K562 (cell line): ENCODE measurements at regions not wholly inside any gene's neighbourhood (a gene's known extent, or its start where the extent isn't known, plus 50 kb on each side); places are given as distances from the start of the nearest gene placed in this dataset.

ENCODE experiments used
- ATAC-seq: fragments of 200-7000 bp; cut with Tn5 transposase; 3 replicates; pipeline ENCODE4 v1.9.1; 2020; ENCODE audit warnings: moderate library complexity
- BruUV-seq: library from RNA; stranded (reverse); fragments of 400-500 nt; replicated peaks from 2 replicates; lab custom pipeline; 2021; lab: Mats Ljungman, UMichigan
- CTCF ChIA-PET: fragments of 300-600 bp; formaldehyde crosslinking; extraction: SDS; loops from one replicate; lab custom pipeline; 2021; ENCODE audit warnings: low intra/inter-chr PET ratio; lab: Yijun Ruan, JAX
- POLR2A ChIA-PET: fragments of 300-600, 350-650 bp; sonication (Branson Sonifier 250); formaldehyde crosslinking; extraction: SDS; loops from one replicate; lab custom pipeline; 2021; ENCODE audit warnings: antibody characterized with exemption, inconsistent platforms; lab: Yijun Ruan, JAX
- DNase-seq, 4 experiments: peaks; one replicate each; pipeline versions ENCODE4 v3.0.0 to v3.0.0-alpha.2; 2011 to 2018; ENCODE audit warnings: low spot score in 3 of 4, mixed read lengths in 3 of 4; ENCODE audit errors: extremely low read depth in 1 of 4
- FAIRE-seq: peaks from 2 replicates; lab custom pipeline; 2011; peaks lifted over from hg19 to GRCh38; lab: Jason Lieb, UNC
- H2AFZ ChIP-seq: 2 replicates; pipeline ENCODE4 v1.6.0; 2011; ENCODE audit warnings: low read depth, low read length, control low read depth, inconsistent platforms
- H3K27ac ChIP-seq: fragments of 200-600 bp; 3 replicates; pipeline ENCODE4 v1.8.0; 2011; ENCODE audit warnings: low read depth, mild to moderate bottlenecking, control low read depth, inconsistent platforms, low read length, moderate library complexity, mixed read lengths; ENCODE audit errors: extremely low read depth
- H3K27me3 ChIP-seq, 2 experiments: fragments of 300-600 bp in 1 of 2; 2 replicates in 1 of 2; 3 replicates in 1 of 2; pipeline versions ENCODE4 v1.6.0 to v1.8.0; 2011; ENCODE audit warnings: inconsistent platforms in 2 of 2, low read length in 2 of 2, mild to moderate bottlenecking in 1 of 2, mixed read lengths in 1 of 2, moderate library complexity in 1 of 2; ENCODE audit not compliant: control insufficient read depth in 2 of 2, insufficient read depth in 2 of 2
- H3K36me3 ChIP-seq: fragments of 300-600 bp; 3 replicates; pipeline ENCODE4 v1.8.0; 2011; ENCODE audit warnings: mild to moderate bottlenecking, low read length, inconsistent platforms; ENCODE audit not compliant: control insufficient read depth, insufficient read depth
- H3K4me1 ChIP-seq, 2 experiments: fragments of 200-600 bp in 1 of 2; replicated peaks in 1 of 2; 2 replicates in 1 of 2; 3 replicates in 1 of 2; pipeline versions ENCODE4 v1.5.1 to v1.8.0; 2011; ENCODE audit warnings: inconsistent platforms in 2 of 2, low read length in 2 of 2, mild to moderate bottlenecking in 1 of 2, mixed read lengths in 1 of 2, moderate library complexity in 1 of 2; ENCODE audit not compliant: control insufficient read depth in 2 of 2, insufficient read depth in 2 of 2
- H3K4me2 ChIP-seq: 2 replicates; pipeline ENCODE4 v1.6.1; 2011; ENCODE audit warnings: low read length, control low read depth, inconsistent platforms, mixed read lengths; ENCODE audit not compliant: insufficient read depth
- H3K4me3 ChIP-seq: fragments of 200-600 bp; sonication (generic), shearing (Covaris generic); 2 replicates; pipeline ENCODE4 v1.5.1; 2016; ENCODE audit warnings: control low read depth, inconsistent platforms
- H3K79me2 ChIP-seq: fragments of 200-600 bp; 3 replicates; pipeline ENCODE4 v1.8.0; 2011; ENCODE audit warnings: low read length, inconsistent platforms; ENCODE audit not compliant: control insufficient read depth, insufficient read depth
- H3K9ac ChIP-seq, 2 experiments: 2 replicates each; pipeline versions ENCODE4 v1.6.0 to v1.6.1; 2011; ENCODE audit warnings: low read depth in 2 of 2, low read length in 2 of 2, control low read depth in 1 of 2, inconsistent platforms in 1 of 2, mild to moderate bottlenecking in 1 of 2, mixed read lengths in 1 of 2; ENCODE audit not compliant: insufficient read depth in 1 of 2
- H3K9me1 ChIP-seq: one replicate; pipeline ENCODE4 v1.6.0; 2011; ENCODE audit warnings: inconsistent platforms, mild to moderate bottlenecking, low read length, moderate library complexity; ENCODE audit not compliant: control insufficient read depth, insufficient read depth
- H3K9me3 ChIP-seq: replicated peaks from 2 replicates; pipeline ENCODE4 v1.5.1; 2011; ENCODE audit warnings: low read depth, low read length, inconsistent platforms; ENCODE audit not compliant: control insufficient read depth, insufficient read depth
- H4K20me1 ChIP-seq: replicated peaks from 2 replicates; pipeline ENCODE4 v1.6.1; 2011; ENCODE audit warnings: low read length, inconsistent platforms, mixed read lengths; ENCODE audit not compliant: control insufficient read depth, insufficient read depth
- CC2D1A ChIP-seq: fragments of 450-650 bp; IDR thresholded peaks from 2 replicates; pipeline ENCODE4 v1.6.1; 2017; ENCODE audit warnings: mild to moderate bottlenecking
- DDX20 ChIP-seq: fragments of 450-650 bp; IDR thresholded peaks from 2 replicates; pipeline ENCODE4 v1.6.1; 2016; ENCODE audit warnings: missing genetic modification characterization, low read depth, mild to moderate bottlenecking, missing compliant biosample characterization, moderate library complexity
- ESRRB ChIP-seq: fragments of 250-450 bp; sonication (Bioruptor Pico); IDR thresholded peaks from 2 replicates; pipeline ENCODE4 v1.5.0; 2020; ENCODE audit warnings: mild to moderate bottlenecking, moderate library complexity, borderline replicate concordance
- FOXA3 ChIP-seq, 2 experiments: fragments of 450-650 bp in 1 of 2; sonication (generic) in 1 of 2; formaldehyde crosslinking; IDR thresholded peaks in 1 of 2; conservative IDR thresholded peaks in 1 of 2; 2 replicates each; pipeline versions ENCODE4 v1.4.0 to v1.8.0; 2020 to 2022; ENCODE audit warnings: mild to moderate bottlenecking in 2 of 2, missing genetic modification reagents in 1 of 2
- GABPA ChIP-seq: fragments of 200-800 bp; sonication (Bioruptor generic); conservative IDR thresholded peaks from 2 replicates; pipeline ENCODE4 v1.6.1; 2016; ENCODE audit warnings: low read depth, missing genetic modification characterization, missing compliant biosample characterization
- HDAC2 ChIP-seq: fragments of 450-650 bp; IDR thresholded peaks from 2 replicates; pipeline ENCODE4 v1.6.1; 2016; ENCODE audit warnings: mild to moderate bottlenecking
- HIVEP1 ChIP-seq: fragments of 250-450 bp; sonication (Bioruptor Pico); IDR thresholded peaks from 2 replicates; pipeline ENCODE4 v1.4.0; 2020; ENCODE audit warnings: mild to moderate bottlenecking
- KHSRP ChIP-seq: fragments of 450-650 bp; IDR thresholded peaks from 2 replicates; pipeline ENCODE4 v1.6.1; 2017
- KLF6 ChIP-seq: fragments of 250-450 bp; sonication (Bioruptor Pico); IDR thresholded peaks from 2 replicates; pipeline ENCODE4 v1.4.0; 2020; ENCODE audit warnings: mild to moderate bottlenecking, moderate library complexity, borderline replicate concordance
- MAZ ChIP-seq, 2 experiments: fragments of 450-650 bp in 1 of 2; sonication (generic) in 1 of 2; formaldehyde crosslinking; IDR thresholded peaks in 1 of 2; conservative IDR thresholded peaks in 1 of 2; 2 replicates each; pipeline versions ENCODE4 v1.4.0 to v1.5.0; 2020; ENCODE audit warnings: mild to moderate bottlenecking in 1 of 2, missing genetic modification reagents in 1 of 2
- MCM3 ChIP-seq: fragments of 450-650 bp; IDR thresholded peaks from 2 replicates; pipeline ENCODE4 v1.6.1; 2016
- MED1 ChIP-seq: sonication (generic); formaldehyde crosslinking; IDR thresholded peaks from 2 replicates; pipeline ENCODE4 v1.8.1; 2023; ENCODE audit warnings: missing genetic modification reagents, borderline replicate concordance
- NONO ChIP-seq, 2 experiments: fragments of 200-400 bp in 1 of 2; fragments of 450-650 bp in 1 of 2; formaldehyde crosslinking in 1 of 2; IDR thresholded peaks; 2 replicates each; pipeline ENCODE4 v1.6.1; 2017; ENCODE audit warnings: low read depth in 2 of 2, mild to moderate bottlenecking in 2 of 2, moderate library complexity in 2 of 2, low read length in 1 of 2
- SETDB1 ChIP-seq: IDR thresholded peaks from one replicate; pipeline ENCODE4 v1.6.1; 2012; ENCODE audit warnings: low read length, control low read depth, inconsistent platforms
- SMAD1 ChIP-seq: fragments of 150-350 bp; IDR thresholded peaks from 2 replicates; pipeline ENCODE4 v1.6.1; 2014; ENCODE audit warnings: low read length, low read depth; ENCODE audit not compliant: partially characterized antibody
- SMC3 ChIP-seq: conservative IDR thresholded peaks from 2 replicates; pipeline ENCODE4 v1.6.1; 2011; ENCODE audit warnings: low read depth, low read length, improper control_type of control experiment; ENCODE audit not compliant: insufficient read depth
- ZBTB7A ChIP-seq: IDR thresholded peaks from 2 replicates; pipeline ENCODE4 v1.6.1; 2011; ENCODE audit warnings: low read depth, mild to moderate bottlenecking, low read length, moderate library complexity, borderline replicate concordance; ENCODE audit not compliant: control insufficient read depth
- ZNF830 ChIP-seq: fragments of 250-450 bp; sonication (Bioruptor Pico); IDR thresholded peaks from 2 replicates; pipeline ENCODE4 v1.5.0; 2021; ENCODE audit warnings: mild to moderate bottlenecking
- WGBS: fragments of 100-300 bp; shearing (Covaris generic); methylation state at CpG from one replicate; pipeline ENCODE4 v1.1.6; 2016; ENCODE audit warnings: low coverage, mixed read lengths; ENCODE audit not compliant: insufficient coverage; ENCODE audit errors: missing lambda C conversion rate; 5-methylcytosine and 5-hydroxymethylcytosine counted together
- in situ Hi-C: fragments of 300-500 bp; cut with MboI; formaldehyde crosslinking; loops from 4 replicates; pipeline ENCODE4 v1.15.0; 2018; ENCODE audit warnings: inconsistent platforms, mixed read lengths
- intact Hi-C: fragments of 100-400 bp; cut with micrococcal nuclease; formaldehyde crosslinking; loops from 2 replicates; pipeline ENCODE4 v1.14.2; 2022
- TF ChIP-seq, protein P1 (sequence below): fragments of 450-650 bp; formaldehyde crosslinking; IDR thresholded peaks from 2 replicates; pipeline ENCODE4 v1.4.0; 2020; ENCODE audit warnings: mild to moderate bottlenecking, moderate library complexity
- TF ChIP-seq, protein P2 (sequence below): fragments of 450-650 bp; conservative IDR thresholded peaks from 2 replicates; pipeline ENCODE4 v1.6.1; 2016; ENCODE audit warnings: missing genetic modification characterization, low read depth, mild to moderate bottlenecking, missing compliant biosample characterization, moderate library complexity

DNA sequence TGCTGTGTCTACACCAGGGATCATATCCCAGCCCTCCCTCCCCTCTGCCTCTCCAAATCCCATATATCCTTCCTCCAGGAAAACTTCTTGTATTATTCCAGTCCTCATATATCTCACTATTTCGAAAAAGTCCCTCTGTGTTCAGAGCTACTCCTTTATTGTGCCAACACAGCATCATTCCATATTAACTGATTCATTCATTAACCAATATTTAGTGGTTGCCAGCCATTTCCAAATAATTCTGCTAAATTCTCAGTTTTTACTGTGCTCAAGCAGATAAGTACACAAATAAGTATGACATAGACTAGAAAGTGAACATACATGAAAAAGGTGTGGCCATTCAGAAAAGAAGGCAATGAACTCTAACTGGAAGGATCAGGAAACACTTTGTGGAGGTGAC is 241.6 kb upstream of the DUSP10 start:
- 7% methylated on average over 1 of the region's 1 CpG for WGBS
- Histone ChIP-seq H3K9me1 (no peaks in the 10 kb centered on the region), H3K79me2 (no peaks in the 10 kb centered on the region), H3K36me3 (no peaks in the 10 kb centered on the region), H3K27ac (no peak overlapping the region), H2AFZ (no peak overlapping the region), H3K9me3 (no peaks in the 10 kb centered on the region), H3K4me2 (no peak overlapping the region), H3K4me1 (peaks cover 0 to 14% of the 10 kb centered on the region in 2 experiments; a peak in 2 of 5 replicates), H3K4me3 (no peak overlapping the region), H3K9ac (no peak overlapping the region), H3K27me3 (no peaks in the 10 kb centered on the region), H4K20me1 (no peaks in the 10 kb centered on the region)
- BruUV-seq = no TSS peak
- intact Hi-C loops (no loop called here), in situ Hi-C loops (no loop called here)
- CTCF ChIA-PET = no interaction called here
- POLR2A ChIA-PET = interaction anchor here (0.9 to 1.5 kb wide), 2 partner anchors 9 to 10 kb away, joined by 3 to 4 read pairs; no protein-coding TSS in a partner anchor
- ATAC-seq (no peak), FAIRE-seq (no peak), DNase-seq (no peak)
- TF ChIP-seq KHSRP (no peak), SMC3 (no peak), KLF6 (CRISPR knock-in tag) (no peak), GABPA (no peak), HDAC2 (no peak), MCM3 (no peak), ZBTB7A (no peak), SMAD1 (no peak), FOXA3 (CRISPR knock-in tag; conservative IDR thresholded peaks at IDR 0.05 in 1 of 2, IDR thresholded peaks at IDR 0.05 in 1 of 2) (no peak), DDX20 (tag) (no peak), ZNF830 (no peak), SETDB1 (no peak), MED1 (no peak), ESRRB (CRISPR knock-in tag) (no peak), HIVEP1 (CRISPR knock-in tag) (no peak), CC2D1A (no peak), NONO (IDR thresholded peaks at IDR 0.05; ENCODE audit: low read depth in 2 of 2, low read length in 1 of 2) (no peak), MAZ (CRISPR knock-in tag; conservative IDR thresholded peaks at IDR 0.05 in 1 of 2, IDR thresholded peaks at IDR 0.05 in 1 of 2) (no peak)
- TF ChIP-seq, protein P1, sequence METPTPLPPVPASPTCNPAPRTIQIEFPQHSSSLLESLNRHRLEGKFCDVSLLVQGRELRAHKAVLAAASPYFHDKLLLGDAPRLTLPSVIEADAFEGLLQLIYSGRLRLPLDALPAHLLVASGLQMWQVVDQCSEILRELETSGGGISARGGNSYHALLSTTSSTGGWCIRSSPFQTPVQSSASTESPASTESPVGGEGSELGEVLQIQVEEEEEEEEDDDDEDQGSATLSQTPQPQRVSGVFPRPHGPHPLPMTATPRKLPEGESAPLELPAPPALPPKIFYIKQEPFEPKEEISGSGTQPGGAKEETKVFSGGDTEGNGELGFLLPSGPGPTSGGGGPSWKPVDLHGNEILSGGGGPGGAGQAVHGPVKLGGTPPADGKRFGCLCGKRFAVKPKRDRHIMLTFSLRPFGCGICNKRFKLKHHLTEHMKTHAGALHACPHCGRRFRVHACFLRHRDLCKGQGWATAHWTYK (CRISPR knock-in tag) = no peak
- TF ChIP-seq, protein P2, sequence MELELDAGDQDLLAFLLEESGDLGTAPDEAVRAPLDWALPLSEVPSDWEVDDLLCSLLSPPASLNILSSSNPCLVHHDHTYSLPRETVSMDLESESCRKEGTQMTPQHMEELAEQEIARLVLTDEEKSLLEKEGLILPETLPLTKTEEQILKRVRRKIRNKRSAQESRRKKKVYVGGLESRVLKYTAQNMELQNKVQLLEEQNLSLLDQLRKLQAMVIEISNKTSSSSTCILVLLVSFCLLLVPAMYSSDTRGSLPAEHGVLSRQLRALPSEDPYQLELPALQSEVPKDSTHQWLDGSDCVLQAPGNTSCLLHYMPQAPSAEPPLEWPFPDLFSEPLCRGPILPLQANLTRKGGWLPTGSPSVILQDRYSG (tag) = no peak
